LoVo (cell line): ENCODE measurements at regions not wholly inside any gene's neighbourhood (a gene's known extent, or its start where the extent isn't known, plus 50 kb on each side); places are given as distances from the start of the nearest gene placed in this dataset.

Source experiments
- DNase-seq: peaks from one replicate; pipeline ENCODE4 v3.0.0-alpha.2; 2016; ENCODE audit warnings: low spot score

GRCh38 chr10:111923032-111923431 lies 260.5 kb downstream of the GPAM start:
- no peak for DNase-seq

- no peak for DNase-seq
These were observed 257.3 kb downstream of the GPAM start for GRCh38 chr10:111926286-111926685.

GRCh38 chr10:111933937-111934336 lies 249.6 kb downstream of the GPAM start:
- no peak for DNase-seq

- no peak for DNase-seq
These were observed 248.6 kb downstream of the GPAM start for GRCh38 chr10:111934931-111935330.

GRCh38 chr10:111936143-111936542 lies 247.4 kb downstream of the GPAM start:
- DNase-seq = no peak

- no peak for DNase-seq
These were observed 239.2 kb downstream of the GPAM start for GRCh38 chr10:111944331-111944730.

- DNase-seq = no peak
These were observed 229.6 kb downstream of the GPAM start for GRCh38 chr10:111953949-111954348.

GRCh38 chr10:111954386-111954785 lies 229.2 kb downstream of the GPAM start:
- no peak for DNase-seq

- no peak for DNase-seq
These were observed 226.7 kb downstream of the GPAM start for GRCh38 chr10:111956841-111957240.

GRCh38 chr10:111962951-111963350 lies 220.6 kb downstream of the GPAM start:
- DNase-seq = no peak

- DNase-seq = no peak
These were observed 216.4 kb downstream of the GPAM start for GRCh38 chr10:111967116-111967515.

- no peak for DNase-seq
These were observed 216.0 kb downstream of the GPAM start for GRCh38 chr10:111967547-111967946.

- no peak for DNase-seq
These were observed 214.9 kb downstream of the GPAM start for GRCh38 chr10:111968647-111969046.

GRCh38 chr10:111970111-111970510 lies 213.5 kb downstream of the GPAM start:
- DNase-seq = no peak

- DNase-seq = no peak
These were observed 211.5 kb downstream of the GPAM start for GRCh38 chr10:111972109-111972508.

GRCh38 chr10:111973306-111973705 lies 210.3 kb downstream of the GPAM start:
- no peak for DNase-seq

GRCh38 chr10:111973826-111974225 lies 209.7 kb downstream of the GPAM start:
- DNase-seq = no peak

- DNase-seq = no peak
These were observed 209.2 kb downstream of the GPAM start for GRCh38 chr10:111974325-111974724.

GRCh38 chr10:111976557-111976956 lies 207.0 kb downstream of the GPAM start:
- no peak for DNase-seq

GRCh38 chr10:111984057-111984456 lies 199.5 kb downstream of the GPAM start:
- DNase-seq = no peak

- no peak for DNase-seq
These were observed 197.5 kb downstream of the GPAM start for GRCh38 chr10:111986079-111986478.

- no peak for DNase-seq
These were observed 194.9 kb downstream of the GPAM start for GRCh38 chr10:111988646-111989045.

GRCh38 chr10:111989136-111989911 lies 194.2 kb downstream of the GPAM start:
- no peak for DNase-seq

GRCh38 chr10:111990734-111991133 lies 192.8 kb downstream of the GPAM start:
- DNase-seq = no peak
